Endothelial cell of umbilical vein (primary cell): ENCODE measurements at regions not wholly inside any gene's neighbourhood (a gene's known extent, or its start where the extent isn't known, plus 50 kb on each side); places are given as distances from the start of the nearest gene placed in this dataset.

ENCODE experiments used
- BruUV-seq: library from RNA; stranded (reverse); fragments of 400-500 nt; replicated peaks from 2 replicates; lab custom pipeline; 2021; lab: Mats Ljungman, UMichigan
- CTCF ChIA-PET: fragments of 300-600, 350-600 bp; sonication (Branson Sonifier 250); formaldehyde crosslinking; loops from one replicate; lab custom pipeline; 2021; ENCODE audit warnings: antibody characterized with exemption, inconsistent platforms; lab: Charles Lee
- POLR2A ChIA-PET: fragments of 300-600, 350-600 bp; sonication (Branson Sonifier 250); formaldehyde crosslinking; loops from one replicate; lab custom pipeline; 2021; ENCODE audit warnings: antibody characterized with exemption, inconsistent platforms; lab: Charles Lee
- DNase-seq: peaks from one replicate; pipeline ENCODE4 v3.0.0-alpha.2; 2011; ENCODE audit warnings: low read depth, low spot score
- FAIRE-seq: peaks from 2 replicates; lab custom pipeline; 2011; peaks lifted over from hg19 to GRCh38; lab: Jason Lieb, UNC
- H2AFZ ChIP-seq: 2 replicates; pipeline ENCODE4 v1.6.0; 2012; ENCODE audit warnings: low read depth, low read length, control low read depth, inconsistent platforms
- H3K27ac ChIP-seq: 2 replicates; pipeline ENCODE4 v1.5.1; 2011; ENCODE audit warnings: low read depth, mild to moderate bottlenecking, control low read depth, low read length, moderate library complexity; ENCODE audit not compliant: insufficient read depth
- H3K27me3 ChIP-seq, 2 experiments: 2 replicates each; pipeline versions ENCODE4 v1.6.0 to v1.6.1; 2011; ENCODE audit warnings: low read length in 2 of 2, mixed read lengths in 1 of 2; ENCODE audit not compliant: control insufficient read depth in 2 of 2, insufficient read depth in 2 of 2
- H3K36me3 ChIP-seq, 2 experiments: 2 replicates in 1 of 2; 3 replicates in 1 of 2; pipeline ENCODE4 v1.5.1; 2011; ENCODE audit warnings: low read length in 2 of 2, mild to moderate bottlenecking in 1 of 2, moderate library complexity in 1 of 2; ENCODE audit not compliant: control insufficient read depth in 2 of 2, insufficient read depth in 2 of 2; ENCODE audit errors: extremely low read depth in 1 of 2
- H3K4me1 ChIP-seq: 3 replicates; pipeline ENCODE4 v1.5.1; 2011; ENCODE audit warnings: mild to moderate bottlenecking, low read length; ENCODE audit not compliant: control insufficient read depth, insufficient read depth; ENCODE audit errors: extremely low read depth
- H3K4me2 ChIP-seq: 2 replicates; pipeline ENCODE4 v1.6.1; 2011; ENCODE audit warnings: low read length, control low read depth, mixed read lengths; ENCODE audit not compliant: insufficient read depth
- H3K4me3 ChIP-seq, 3 experiments: fragments of 200-600 bp in 1 of 3; sonication (generic), shearing (Covaris generic) in 1 of 3; replicated peaks in 1 of 3; 2 replicates each; pipeline ENCODE4 v1.5.1; 2011 to 2016; ENCODE audit warnings: control low read depth in 3 of 3, low read length in 3 of 3, mild to moderate bottlenecking in 2 of 3, inconsistent platforms in 1 of 3, low read depth in 1 of 3, moderate library complexity in 1 of 3; ENCODE audit not compliant: insufficient read depth in 1 of 3
- H3K79me2 ChIP-seq: 2 replicates; pipeline ENCODE4 v1.6.0; 2012; ENCODE audit warnings: low read length, inconsistent platforms; ENCODE audit not compliant: control insufficient read depth, insufficient read depth
- H3K9ac ChIP-seq: replicated peaks from 2 replicates; pipeline ENCODE3; 2011; ENCODE audit warnings: low read length, control low read depth; ENCODE audit not compliant: insufficient read depth; ENCODE audit errors: extremely low read depth
- H3K9me1 ChIP-seq: replicated peaks from 3 replicates; pipeline ENCODE4 v1.6.0; 2011; ENCODE audit warnings: mild to moderate bottlenecking, low read length; ENCODE audit not compliant: control insufficient read depth, insufficient read depth; ENCODE audit errors: extremely low read depth
- H3K9me3 ChIP-seq: replicated peaks from 2 replicates; pipeline ENCODE4 v1.5.1; 2012; ENCODE audit warnings: low read length, inconsistent platforms; ENCODE audit not compliant: control insufficient read depth, insufficient read depth
- H4K20me1 ChIP-seq: replicated peaks from 2 replicates; pipeline ENCODE3; 2011; ENCODE audit warnings: mild to moderate bottlenecking, low read length; ENCODE audit not compliant: control insufficient read depth, insufficient read depth; ENCODE audit errors: extremely low read depth
- CTCF ChIP-seq, 2 donors: IDR thresholded peaks; 1 replicate in 1 of 2; 2 replicates in 1 of 2; pipeline ENCODE4 v1.5.1; 2011; ENCODE audit warnings: low read length in 2 of 2, mild to moderate bottlenecking in 2 of 2, moderate library complexity in 2 of 2, control low read depth in 1 of 2, inconsistent platforms in 1 of 2, low read depth in 1 of 2; ENCODE audit not compliant: insufficient read depth in 1 of 2; ENCODE audit errors: extremely low read depth in 1 of 2
- EZH2 ChIP-seq: IDR thresholded peaks from 2 replicates; pipeline ENCODE4 v1.6.1; 2012; ENCODE audit warnings: borderline replicate concordance, low read depth, mild to moderate bottlenecking, moderate library complexity, low read length, inconsistent platforms; ENCODE audit not compliant: severe bottlenecking
- FOS ChIP-seq: IDR thresholded peaks from 2 replicates; pipeline ENCODE4 v1.6.1; 2011; ENCODE audit warnings: mild to moderate bottlenecking, low read length, moderate library complexity, borderline replicate concordance; ENCODE audit not compliant: insufficient read depth
- GATA2 ChIP-seq: IDR thresholded peaks from 2 replicates; pipeline ENCODE4 v1.7.0; 2011; ENCODE audit warnings: low read depth, mild to moderate bottlenecking, moderate library complexity, mixed read lengths, low read length; ENCODE audit not compliant: insufficient read length, insufficient read depth
- JUN ChIP-seq: IDR thresholded peaks from 2 replicates; pipeline ENCODE4 v1.6.1; 2011; ENCODE audit warnings: borderline replicate concordance, low read depth; ENCODE audit not compliant: insufficient read length, insufficient read depth
- MAX ChIP-seq: IDR thresholded peaks from 2 replicates; pipeline ENCODE4 v1.6.1; 2011; ENCODE audit not compliant: insufficient read depth, insufficient read length
- MYC ChIP-seq: IDR thresholded peaks from one replicate; pipeline ENCODE4 v1.6.1; 2011; ENCODE audit warnings: mild to moderate bottlenecking, low read depth, low read length
- POLR2A ChIP-seq: IDR thresholded peaks from 2 replicates; pipeline ENCODE4 v1.6.1; 2012; ENCODE audit warnings: low read depth, mild to moderate bottlenecking, control low read depth, low read length
- POLR2AphosphoS5 ChIP-seq: IDR thresholded peaks from 2 replicates; pipeline ENCODE4 v1.6.1; 2012; ENCODE audit warnings: low read depth, mild to moderate bottlenecking, control low read depth, low read length, moderate library complexity; ENCODE audit not compliant: insufficient read depth
- dilution Hi-C: fragments of 300-500 bp; cut with MboI; formaldehyde crosslinking; loops from one replicate; pipeline ENCODE4 v1.15.0; 2019; ENCODE audit warnings: low sequenced_read_pairs; ENCODE audit not compliant: extremely low pct_ligation_motif_present
- intact Hi-C: fragments of 100-400 bp; cut with micrococcal nuclease; formaldehyde crosslinking; loops from one replicate; pipeline ENCODE4 v1.10.0; 2022

GRCh38 chr14:76277586-76278130 lies 98.3 kb upstream of the ESRRB start:
- POLR2A ChIA-PET: no interaction called here
- Histone ChIP-seq H3K36me3 (no peaks in the 10 kb centered on the region), H3K27me3 (no peaks in the 10 kb centered on the region), H3K27ac (no peak overlapping the region), H3K4me3 (no peak overlapping the region), H3K4me1 (no peaks in the 10 kb centered on the region), H3K4me2 (no peak overlapping the region), H3K9ac (no peak overlapping the region), H4K20me1 (no peaks in the 10 kb centered on the region), H3K9me1 (no peaks in the 10 kb centered on the region), H2AFZ (no peak overlapping the region), H3K9me3 (no peaks in the 10 kb centered on the region), H3K79me2 (no peaks in the 10 kb centered on the region)
- no TSS peak for BruUV-seq
- dilution Hi-C loops: no loop called here
- no peak for DNase-seq
- FAIRE-seq: no peak
- intact Hi-C loops: no loop called here
- TF ChIP-seq JUN (no peak), CTCF (IDR thresholded peaks at IDR 0.05; ENCODE audit: extremely low read depth in 1 of 2, insufficient read depth in 1 of 2, low read depth in 1 of 2, low read length in 2 of 2) (no peak), FOS (no peak), EZH2 (no peak), MYC (no peak), GATA2 (no peak), MAX (no peak), POLR2A (no peak), POLR2AphosphoS5 (no peak)
- CTCF ChIA-PET: no interaction called here
